HT-29 (cell line): ENCODE measurements at regions not wholly inside any gene's neighbourhood (a gene's known extent, or its start where the extent isn't known, plus 50 kb on each side); places are given as distances from the start of the nearest gene placed in this dataset. TPM values are rescaled to one million over a fixed set of nuclear protein-coding genes. Genes with fewer than 3 reads are reported as not detected.

Experiments used
- small RNA-seq: library from RNA; depleted of rRNA; stranded (forward); fragments of <200 nt; gene quantifications from one replicate; pipeline ENCODE3, GENCODE V24; 2014

Small RNA genes lying in the stretch of these regions (small RNA-seq; reads per million reads assigned to genes)
- not detected for gene RNU6-1228P
